Stimulated activated CD8-positive, alpha-beta memory T cell treated with anti-CD3 and anti-CD28 coated beads, Interleukin-2, amount 100 ng/mL, for 1 hour (primary cell): ENCODE measurements at regions not wholly inside any gene's neighbourhood (a gene's known extent, or its start where the extent isn't known, plus 50 kb on each side); places are given as distances from the start of the nearest gene placed in this dataset.
"Not testable (repeated sequence)": the region's sequence is repeated elsewhere in the genome, so short reads cannot be mapped to it uniquely, and the experiment has no call there.

Experiments used
- DNase-seq, 2 donors: peaks; one replicate each; pipeline ENCODE4 v3.0.0-alpha.2; 2020; ENCODE audit warnings: low read depth in 2 of 2

- DNase-seq = no peak
These were observed 521.0 kb upstream of the CHD1 start for GRCh38 chr5:99449786-99450185.

GRCh38 chr5:99445805-99446204, 517.0 kb upstream of the CHD1 start:
- no peak for DNase-seq

GRCh38 chr5:99441235-99441634, 512.4 kb upstream of the CHD1 start:
- no peak for DNase-seq

GRCh38 chr5:99438619-99439018, 509.8 kb upstream of the CHD1 start:
- DNase-seq = no peak

- DNase-seq = no peak
These were observed 509.2 kb upstream of the CHD1 start for GRCh38 chr5:99437986-99438385.

GRCh38 chr5:99423396-99423795, 494.6 kb upstream of the CHD1 start:
- DNase-seq = not testable (repeated sequence)

- not testable (repeated sequence) for DNase-seq
These were observed 489.8 kb upstream of the CHD1 start for GRCh38 chr5:99418640-99419039.

- not testable (repeated sequence) for DNase-seq
These were observed 481.6 kb upstream of the CHD1 start for GRCh38 chr5:99410386-99410785.

GRCh38 chr5:99404764-99405302, 476.0 kb upstream of the CHD1 start:
- not testable (repeated sequence) for DNase-seq

- DNase-seq = not testable (repeated sequence)
These were observed 471.8 kb upstream of the CHD1 start for GRCh38 chr5:99400571-99400970.

- DNase-seq = no peak
These were observed 470.2 kb upstream of the CHD1 start for GRCh38 chr5:99398976-99399375.

GRCh38 chr5:99386406-99387077, 457.7 kb upstream of the CHD1 start:
- DNase-seq = no peak

- DNase-seq = no peak
These were observed 450.4 kb upstream of the CHD1 start for GRCh38 chr5:99379187-99379586.

GRCh38 chr5:99378443-99378842, 449.6 kb upstream of the CHD1 start:
- DNase-seq = no peak

GRCh38 chr5:99369797-99370593, 441.2 kb upstream of the CHD1 start:
- DNase-seq = no peak

GRCh38 chr5:99368726-99369125, 439.9 kb upstream of the CHD1 start:
- DNase-seq = no peak

- no peak for DNase-seq
These were observed 427.1 kb upstream of the CHD1 start for GRCh38 chr5:99355881-99356280.

GRCh38 chr5:99349787-99350186, 421.0 kb upstream of the CHD1 start:
- DNase-seq = no peak

- no peak for DNase-seq
These were observed 419.8 kb upstream of the CHD1 start for GRCh38 chr5:99348597-99348996.

- not testable (repeated sequence) for DNase-seq
These were observed 411.0 kb upstream of the CHD1 start for GRCh38 chr5:99339758-99340157.

GRCh38 chr5:99334936-99335335, 406.1 kb upstream of the CHD1 start:
- no peak for DNase-seq

- DNase-seq = no peak
These were observed 402.3 kb upstream of the CHD1 start for GRCh38 chr5:99331061-99331460.

GRCh38 chr5:99320436-99320835, 391.6 kb upstream of the CHD1 start:
- no peak for DNase-seq
